ENCODE measurements at regions not wholly inside any gene's neighbourhood (a gene's known extent, or its start where the extent isn't known, plus 50 kb on each side); places are given as distances from the start of the nearest gene placed in this dataset.
A peak's percentile ranks its signal among the peaks of the same experiment; 100 is the strongest.

- no peak for DNase-seq (ENCODE audit: low read depth in 1 of 2, low spot score in 1 of 2)
- no peak for TF ChIP-seq CTCF (IDR thresholded peaks at IDR 0.05; ENCODE audit: low read depth, low read length)
- no peaks in the 10 kb centered on the region for H3K36me3 ChIP-seq
- no peaks in the 10 kb centered on the region for H3K4me1 ChIP-seq (ENCODE audit: low read depth)
- H3K27me3 ChIP-seq: no peaks in the 10 kb centered on the region
- no peak overlapping the region for H3K27ac ChIP-seq
- peaks cover 3% of the 10 kb centered on the region for H3K9me3 ChIP-seq (ENCODE audit: low read depth)
- no peak overlapping the region for H3K4me3 ChIP-seq
Observed at GRCh38 chr4:122973465-122973864, 51.1 kb upstream of the NUDT6 start.

- no peak overlapping the region for H3K4me3 ChIP-seq
- H3K36me3 ChIP-seq: peaks cover 4% of the 10 kb centered on the region
- no peaks in the 10 kb centered on the region for H3K27me3 ChIP-seq
- no peak for TF ChIP-seq CTCF (IDR thresholded peaks at IDR 0.05; ENCODE audit: low read depth, low read length)
- H3K4me1 ChIP-seq (ENCODE audit: low read depth): no peaks in the 10 kb centered on the region
- no peak for DNase-seq (ENCODE audit: low read depth in 1 of 2, low spot score in 1 of 2)
- H3K9me3 ChIP-seq (ENCODE audit: low read depth): peaks cover 3% of the 10 kb centered on the region
- no peak overlapping the region for H3K27ac ChIP-seq
Observed at GRCh38 chr4:122976111-122976510, 53.7 kb upstream of the NUDT6 start.

- no peak for DNase-seq (ENCODE audit: low read depth in 1 of 2, low spot score in 1 of 2)
- H3K9me3 ChIP-seq (ENCODE audit: low read depth): peaks cover 3% of the 10 kb centered on the region
Observed at GRCh38 chr4:122977103-122977502, 54.7 kb upstream of the NUDT6 start.

GRCh38 chr4:122978109-122978508 is 55.7 kb upstream of the NUDT6 start:
- H3K27ac ChIP-seq: no peak overlapping the region
- peaks cover 3% of the 10 kb centered on the region for H3K9me3 ChIP-seq (ENCODE audit: low read depth)
- no peak overlapping the region for H3K4me3 ChIP-seq
- no peaks in the 10 kb centered on the region for H3K27me3 ChIP-seq
- peaks cover 4% of the 10 kb centered on the region for H3K36me3 ChIP-seq
- TF ChIP-seq CTCF (IDR thresholded peaks at IDR 0.05; ENCODE audit: low read depth, low read length): no peak
- no peaks in the 10 kb centered on the region for H3K4me1 ChIP-seq (ENCODE audit: low read depth)
- DNase-seq (ENCODE audit: low read depth in 1 of 2, low spot score in 1 of 2): no peak

More at GRCh38 chr4:122977103-122977502, 54.7 kb upstream of the NUDT6 start:
- no peaks in the 10 kb centered on the region for H3K27me3 ChIP-seq
- TF ChIP-seq CTCF (IDR thresholded peaks at IDR 0.05; ENCODE audit: low read depth, low read length): no peak
- H3K36me3 ChIP-seq: peaks cover 4% of the 10 kb centered on the region
- H3K27ac ChIP-seq: no peak overlapping the region
- H3K4me1 ChIP-seq (ENCODE audit: low read depth): no peaks in the 10 kb centered on the region
- H3K4me3 ChIP-seq: no peak overlapping the region

- H3K36me3 ChIP-seq: peaks cover 4% of the 10 kb centered on the region
- no peak for TF ChIP-seq CTCF (IDR thresholded peaks at IDR 0.05; ENCODE audit: low read depth, low read length)
- no peaks in the 10 kb centered on the region for H3K27me3 ChIP-seq
- H3K4me3 ChIP-seq: no peak overlapping the region
- no peak for DNase-seq (ENCODE audit: low read depth in 1 of 2, low spot score in 1 of 2)
- no peaks in the 10 kb centered on the region for H3K4me1 ChIP-seq (ENCODE audit: low read depth)
- H3K27ac ChIP-seq: no peak overlapping the region
- H3K9me3 ChIP-seq (ENCODE audit: low read depth): peaks cover 3% of the 10 kb centered on the region
Observed at GRCh38 chr4:122978789-122979188, 56.4 kb upstream of the NUDT6 start.

GRCh38 chr4:122980860-122981259 is 58.5 kb upstream of the NUDT6 start:
- Histone ChIP-seq H3K4me1 (ENCODE audit: low read depth) (no peaks in the 10 kb centered on the region), H3K4me3 (no peak overlapping the region), H3K36me3 (peaks cover 4% of the 10 kb centered on the region), H3K9me3 (ENCODE audit: low read depth) (no peaks in the 10 kb centered on the region), H3K27ac (no peak overlapping the region), H3K27me3 (no peaks in the 10 kb centered on the region)
- no peak for TF ChIP-seq CTCF (IDR thresholded peaks at IDR 0.05; ENCODE audit: low read depth, low read length)
- peak in 1 of 2 donors; percentile 20 for DNase-seq (ENCODE audit: low read depth in 1 of 2, low spot score in 1 of 2)

Data from cardiac muscle cell (in vitro differentiated cells and primary cell).